Lung (tissue), 11 donors: ENCODE measurements at regions not wholly inside any gene's neighbourhood (a gene's known extent, or its start where the extent isn't known, plus 50 kb on each side); places are given as distances from the start of the nearest gene placed in this dataset.

ENCODE experiments used
- ATAC-seq: fragments of 200-7000 bp; cut with Tn5 transposase; one replicate; pipeline ENCODE4 v1.9.1; 2020; ENCODE audit warnings: moderate number of reproducible peaks; ENCODE audit not compliant: insufficient read depth, low FRiP score
- DNase-seq, 3 donors: peaks; one replicate each; pipeline ENCODE4 v3.0.0-alpha.2; 2013 to 2017
- H3K27ac ChIP-seq, 2 donors: one replicate each; pipeline ENCODE4 v1.5.1; 2013; ENCODE audit warnings: mild to moderate bottlenecking in 2 of 2, moderate library complexity in 2 of 2, control low read depth in 1 of 2, inconsistent platforms in 1 of 2, low read depth in 1 of 2, low read length in 1 of 2
- H3K27me3 ChIP-seq, 3 donors: one replicate each; pipeline ENCODE4 v1.5.1; 2013; ENCODE audit warnings: low read length in 2 of 3; ENCODE audit not compliant: control insufficient read depth in 3 of 3, insufficient read depth in 3 of 3
- H3K36me3 ChIP-seq, 4 donors: one replicate each; pipeline ENCODE4 v1.5.1; 2013; ENCODE audit warnings: low read length in 4 of 4, mild to moderate bottlenecking in 1 of 4, moderate library complexity in 1 of 4; ENCODE audit not compliant: control insufficient read depth in 4 of 4, insufficient read depth in 4 of 4
- H3K4me1 ChIP-seq, 5 donors: one replicate each; pipeline ENCODE4 v1.5.1; 2013; ENCODE audit warnings: low read length in 5 of 5, mild to moderate bottlenecking in 2 of 5, moderate library complexity in 1 of 5; ENCODE audit not compliant: control insufficient read depth in 5 of 5, insufficient read depth in 5 of 5
- H3K4me3 ChIP-seq: one replicate; pipeline ENCODE4 v1.5.1; 2013; ENCODE audit warnings: mild to moderate bottlenecking, control low read depth, moderate library complexity
- H3K9ac ChIP-seq, 2 donors: one replicate each; pipeline ENCODE4 v1.5.1; 2013; ENCODE audit warnings: low read length in 2 of 2, control low read depth in 1 of 2; ENCODE audit not compliant: insufficient read depth in 1 of 2
- H3K9me3 ChIP-seq, 4 donors: one replicate each; pipeline ENCODE4 v1.5.1; 2013; ENCODE audit warnings: low read length in 3 of 4, mild to moderate bottlenecking in 1 of 4, moderate library complexity in 1 of 4; ENCODE audit not compliant: control insufficient read depth in 4 of 4, insufficient read depth in 3 of 4
- WGBS, 2 donors: extraction: QIAGEN DNeasy Blood & Tissue Kit; methylation state at CpG; one replicate each; pipeline ENCODE4 v1.1.7; 2013; 5-methylcytosine and 5-hydroxymethylcytosine counted together
- TF ChIP-seq, protein P1 (sequence below): IDR thresholded peaks from 2 replicates; pipeline ENCODE4 v1.5.1; 2012; ENCODE audit warnings: mild to moderate bottlenecking; ENCODE audit errors: control extremely low read depth, extremely low read depth
- donor health status: control.
- donor health status: control.
- donor health status: Bipolar disorder and iron deficiency.
- donor health status: healthy.
- donor health status: DM: yes; HTN: yes; CAD: no.

GRCh38 chr9:3597792-3598191 lies 72.0 kb upstream of the RFX3 start:
- DNase-seq (no peak), ATAC-seq (no peak)
- WGBS, 2 donors, result 94 to 97% methylated on average over 8 of the region's 8 CpGs
- Histone ChIP-seq H3K9me3 (no peaks in the 10 kb centered on the region), H3K27ac (no peak overlapping the region), H3K4me3 (no peak overlapping the region), H3K36me3 (no peaks in the 10 kb centered on the region), H3K27me3 (peaks cover 0 to 2% (median 0%) of the 10 kb centered on the region in 3 donors), H3K9ac (no peak overlapping the region), H3K4me1 (no peaks in the 10 kb centered on the region)
- TF ChIP-seq, protein P1, sequence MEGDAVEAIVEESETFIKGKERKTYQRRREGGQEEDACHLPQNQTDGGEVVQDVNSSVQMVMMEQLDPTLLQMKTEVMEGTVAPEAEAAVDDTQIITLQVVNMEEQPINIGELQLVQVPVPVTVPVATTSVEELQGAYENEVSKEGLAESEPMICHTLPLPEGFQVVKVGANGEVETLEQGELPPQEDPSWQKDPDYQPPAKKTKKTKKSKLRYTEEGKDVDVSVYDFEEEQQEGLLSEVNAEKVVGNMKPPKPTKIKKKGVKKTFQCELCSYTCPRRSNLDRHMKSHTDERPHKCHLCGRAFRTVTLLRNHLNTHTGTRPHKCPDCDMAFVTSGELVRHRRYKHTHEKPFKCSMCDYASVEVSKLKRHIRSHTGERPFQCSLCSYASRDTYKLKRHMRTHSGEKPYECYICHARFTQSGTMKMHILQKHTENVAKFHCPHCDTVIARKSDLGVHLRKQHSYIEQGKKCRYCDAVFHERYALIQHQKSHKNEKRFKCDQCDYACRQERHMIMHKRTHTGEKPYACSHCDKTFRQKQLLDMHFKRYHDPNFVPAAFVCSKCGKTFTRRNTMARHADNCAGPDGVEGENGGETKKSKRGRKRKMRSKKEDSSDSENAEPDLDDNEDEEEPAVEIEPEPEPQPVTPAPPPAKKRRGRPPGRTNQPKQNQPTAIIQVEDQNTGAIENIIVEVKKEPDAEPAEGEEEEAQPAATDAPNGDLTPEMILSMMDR, result no peak

GRCh38 chr9:3586066-3586465 lies 60.3 kb upstream of the RFX3 start:
- ATAC-seq (no peak), DNase-seq (no peak)
- TF ChIP-seq, protein P1, result no peak
- no peaks in the 10 kb centered on the region for H3K4me1 ChIP-seq
- H3K36me3 ChIP-seq, result peaks cover 0 to 4% (median 0%) of the 10 kb centered on the region in 4 donors
- no peak overlapping the region for H3K4me3 ChIP-seq
- no peak overlapping the region for H3K9ac ChIP-seq
- peaks cover 0 to 3% (median under 1%) of the 10 kb centered on the region in 4 donors for H3K9me3 ChIP-seq
- H3K27me3 ChIP-seq, result no peaks in the 10 kb centered on the region
- H3K27ac ChIP-seq, result no peak overlapping the region

DNA sequence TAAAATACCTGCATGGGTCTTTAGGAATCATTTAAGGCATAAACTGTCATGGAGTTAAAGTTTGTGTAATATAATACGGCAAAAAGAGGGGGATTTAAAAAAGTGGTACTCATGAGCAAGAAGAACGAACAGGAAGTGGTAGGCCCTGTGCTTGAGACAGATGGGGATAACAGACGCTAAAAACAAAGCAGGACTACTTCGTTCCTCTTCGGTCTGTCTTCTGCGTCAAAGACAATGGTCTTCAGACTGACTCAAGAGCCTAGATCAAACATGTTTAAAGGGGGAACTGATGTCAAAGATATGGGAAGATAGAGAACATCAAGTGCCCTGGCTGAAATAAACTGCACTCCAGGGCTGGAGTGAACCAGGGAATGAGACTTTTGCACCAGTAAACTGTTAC lies 59.8 kb upstream of the RFX3 start:
- no peak for DNase-seq
- no peaks in the 10 kb centered on the region for H3K4me1 ChIP-seq
- no peak overlapping the region for H3K27ac ChIP-seq
- ATAC-seq, result no peak
- no peak overlapping the region for H3K4me3 ChIP-seq
- peaks cover 0 to 5% (median 0%) of the 10 kb centered on the region in 4 donors for H3K36me3 ChIP-seq
- H3K27me3 ChIP-seq, result no peaks in the 10 kb centered on the region
- TF ChIP-seq, protein P1, result no peak
- H3K9ac ChIP-seq, result no peak overlapping the region
- peaks cover 0 to 5% (median 2%) of the 10 kb centered on the region in 4 donors for H3K9me3 ChIP-seq
- WGBS, 2 donors, result 46 to 60% methylated on average over 6 of the region's 6 CpGs

DNA sequence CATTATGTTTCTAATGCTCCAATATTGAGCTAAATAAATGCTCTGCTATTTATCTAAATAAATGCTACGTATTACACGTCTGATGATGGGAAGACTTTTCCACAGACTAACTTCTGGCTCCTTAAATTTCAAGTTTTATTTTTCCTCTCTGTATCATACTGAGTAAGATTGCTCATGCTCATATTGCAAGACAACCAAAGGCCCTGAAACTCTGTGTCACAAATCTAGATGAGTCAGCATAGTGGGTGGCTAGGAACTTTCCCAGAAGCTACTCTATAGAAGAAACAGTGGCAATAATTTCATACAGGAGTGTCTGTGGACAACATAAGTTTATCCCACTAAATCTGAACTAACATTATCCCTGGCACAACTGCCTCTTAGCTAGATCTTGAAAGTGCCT lies 53.0 kb upstream of the RFX3 start:
- peaks cover 0 to 6% (median 2%) of the 10 kb centered on the region in 4 donors for H3K9me3 ChIP-seq
- ATAC-seq, result no peak

More for the DNA sequence above, 53.0 kb upstream of the RFX3 start:
- Histone ChIP-seq H3K27me3 (no peaks in the 10 kb centered on the region), H3K27ac (no peak overlapping the region), H3K4me3 (no peak overlapping the region), H3K9ac (no peak overlapping the region), H3K4me1 (no peaks in the 10 kb centered on the region), H3K36me3 (peaks cover 0 to 5% (median 0%) of the 10 kb centered on the region in 4 donors)
- TF ChIP-seq, protein P1, result no peak
- DNase-seq, result no peak
- 93 to 96% methylated on average over 2 of the region's 2 CpGs for WGBS, 2 donors
